ENCODE measurements at regions not wholly inside any gene's neighbourhood (a gene's known extent, or its start where the extent isn't known, plus 50 kb on each side); places are given as distances from the start of the nearest gene placed in this dataset.

GRCh38 chr2:129400826-129401225 lies 578.6 kb upstream of the RAB6C start:
- Histone ChIP-seq H3K27ac (ENCODE audit: extremely low read depth, low read depth, low read length) (no peak overlapping the region), H3K4me2 (ENCODE audit: insufficient read depth, low read length) (no peak overlapping the region), H3K36me3 (ENCODE audit: control insufficient read depth, insufficient read depth, low read length) (no peaks in the 10 kb centered on the region), H3K9me3 (replicated peaks; ENCODE audit: control insufficient read depth, insufficient read depth, low read depth, low read length) (no peaks in the 10 kb centered on the region), H2AFZ (ENCODE audit: low read depth, low read length) (no peak overlapping the region), H3K9ac (ENCODE audit: insufficient read depth in 1 of 2, low read depth in 2 of 2, low read length in 2 of 2) (no peak overlapping the region), H3K4me1 (replicated peaks in 1 of 2; ENCODE audit: control insufficient read depth in 2 of 2, insufficient read depth in 2 of 2, low read length in 2 of 2) (no peaks in the 10 kb centered on the region), H3K4me3 (no peak overlapping the region), H3K9me1 (ENCODE audit: control insufficient read depth, insufficient read depth, low read length) (no peaks in the 10 kb centered on the region), H4K20me1 (replicated peaks; ENCODE audit: control insufficient read depth, insufficient read depth, low read length) (no peaks in the 10 kb centered on the region), H3K79me2 (ENCODE audit: control insufficient read depth, insufficient read depth, low read length) (no peaks in the 10 kb centered on the region), H3K27me3 (ENCODE audit: control insufficient read depth in 2 of 2, insufficient read depth in 2 of 2, low read length in 2 of 2) (no peaks in the 10 kb centered on the region)
- in situ Hi-C loops (cut with MboI) (no loop called here), intact Hi-C loops (cut with micrococcal nuclease) (no loop called here)
- ATAC-seq = no peak
- ChIA-PET POLR2A (no interaction called here), CTCF (ENCODE audit: low intra/inter-chr PET ratio) (no interaction called here)
- WGBS (ENCODE audit: insufficient coverage, low coverage, missing lambda C conversion rate) = under 1% methylated on average over 7 of the region's 7 CpGs
- BruUV-seq (replicated peaks) = no TSS peak
- no peak for DNase-seq (ENCODE audit: extremely low read depth in 1 of 4, low spot score in 3 of 4)
- TF ChIP-seq NFATC3 (IDR thresholded peaks at IDR 0.05) (no peak), ZNF133 (CRISPR knock-in tag; IDR thresholded peaks at IDR 0.05) (no peak), ZNF232 (CRISPR knock-in tag; IDR thresholded peaks at IDR 0.05) (no peak), ZFP36 (IDR thresholded peaks at IDR 0.05; ENCODE audit: low read depth, low read length, partially characterized antibody) (no peak), SOX6 (IDR thresholded peaks at IDR 0.05) (no peak), SIRT6 (IDR thresholded peaks at IDR 0.05; ENCODE audit: low read depth, low read length) (no peak), USF2 (CRISPR knock-in tag; IDR thresholded peaks at IDR 0.05) (0 out of 2 replicates have a peak, but pooled peaks have one; percentile 25), KAT8 (IDR thresholded peaks at IDR 0.05; ENCODE audit: low read depth) (no peak), ZNF121 (CRISPR knock-in tag; conservative IDR thresholded peaks at IDR 0.05) (no peak), TFE3 (CRISPR knock-in tag; IDR thresholded peaks at IDR 0.05) (peak; percentile 79), CC2D1A (IDR thresholded peaks at IDR 0.05) (no peak), RBM34 (IDR thresholded peaks at IDR 0.05; ENCODE audit: borderline replicate concordance, insufficient read depth, low read length) (no peak)
- TF ChIP-seq, protein P1, sequence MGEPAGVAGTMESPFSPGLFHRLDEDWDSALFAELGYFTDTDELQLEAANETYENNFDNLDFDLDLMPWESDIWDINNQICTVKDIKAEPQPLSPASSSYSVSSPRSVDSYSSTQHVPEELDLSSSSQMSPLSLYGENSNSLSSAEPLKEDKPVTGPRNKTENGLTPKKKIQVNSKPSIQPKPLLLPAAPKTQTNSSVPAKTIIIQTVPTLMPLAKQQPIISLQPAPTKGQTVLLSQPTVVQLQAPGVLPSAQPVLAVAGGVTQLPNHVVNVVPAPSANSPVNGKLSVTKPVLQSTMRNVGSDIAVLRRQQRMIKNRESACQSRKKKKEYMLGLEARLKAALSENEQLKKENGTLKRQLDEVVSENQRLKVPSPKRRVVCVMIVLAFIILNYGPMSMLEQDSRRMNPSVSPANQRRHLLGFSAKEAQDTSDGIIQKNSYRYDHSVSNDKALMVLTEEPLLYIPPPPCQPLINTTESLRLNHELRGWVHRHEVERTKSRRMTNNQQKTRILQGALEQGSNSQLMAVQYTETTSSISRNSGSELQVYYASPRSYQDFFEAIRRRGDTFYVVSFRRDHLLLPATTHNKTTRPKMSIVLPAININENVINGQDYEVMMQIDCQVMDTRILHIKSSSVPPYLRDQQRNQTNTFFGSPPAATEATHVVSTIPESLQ (CRISPR knock-in tag; IDR thresholded peaks at IDR 0.05) = no peak
- FAIRE-seq = no peak
